GM18505 (cell line): ENCODE measurements at regions not wholly inside any gene's neighbourhood (a gene's known extent, or its start where the extent isn't known, plus 50 kb on each side); places are given as distances from the start of the nearest gene placed in this dataset.

Source experiments
- ATAC-seq: cut with Tn5 transposase; IDR thresholded peaks from one replicate; pipeline ENCODE4 v1.9.1; 2021; ENCODE audit not compliant: unreplicated experiment
- POLR2A ChIP-seq: IDR thresholded peaks from 4 replicates; pipeline ENCODE4 v1.6.1; 2011; ENCODE audit warnings: borderline replicate concordance; ENCODE audit not compliant: insufficient read depth, insufficient read length; ENCODE audit errors: extremely low read depth

- TF ChIP-seq POLR2A = no peak
- ATAC-seq = no peak
These were observed 159.6 kb downstream of the TRIM27 start for GRCh38 chr6:28764014-28764723.

- no peak for ATAC-seq
- no peak for TF ChIP-seq POLR2A
These were observed 159.0 kb downstream of the TRIM27 start for GRCh38 chr6:28764761-28765282.

- TF ChIP-seq POLR2A = no peak
- ATAC-seq = no peak
These were observed 157.8 kb downstream of the TRIM27 start for GRCh38 chr6:28765978-28766351.

- ATAC-seq = no peak
These were observed 157.4 kb downstream of the TRIM27 start for GRCh38 chr6:28766426-28766825.

GRCh38 chr6:28767133-28767532 lies 156.7 kb downstream of the TRIM27 start:
- ATAC-seq = no peak
- no peak for TF ChIP-seq POLR2A

More at GRCh38 chr6:28766426-28766825, 157.4 kb downstream of the TRIM27 start:
- no peak for TF ChIP-seq POLR2A

- ATAC-seq = no peak
- no peak for TF ChIP-seq POLR2A
These were observed 156.1 kb downstream of the TRIM27 start for GRCh38 chr6:28767691-28768090.

GRCh38 chr6:28768187-28768913 lies 155.4 kb downstream of the TRIM27 start:
- TF ChIP-seq POLR2A = no peak
- no peak for ATAC-seq

- no peak for TF ChIP-seq POLR2A
- no peak for ATAC-seq
These were observed 154.0 kb downstream of the TRIM27 start for GRCh38 chr6:28769626-28770402.

GRCh38 chr6:28770732-28771131 lies 153.1 kb downstream of the TRIM27 start:
- no peak for TF ChIP-seq POLR2A
- ATAC-seq = no peak

GRCh38 chr6:28771401-28772267 lies 152.2 kb downstream of the TRIM27 start:
- ATAC-seq = no peak
- TF ChIP-seq POLR2A = no peak

- no peak for TF ChIP-seq POLR2A
These were observed 151.1 kb downstream of the TRIM27 start for GRCh38 chr6:28772480-28773381.

More at GRCh38 chr6:28772480-28773381, 151.1 kb downstream of the TRIM27 start:
- ATAC-seq = no peak
